BJ (cell line): ENCODE measurements at regions not wholly inside any gene's neighbourhood (a gene's known extent, or its start where the extent isn't known, plus 50 kb on each side); places are given as distances from the start of the nearest gene placed in this dataset.

Experiments
- CTCF ChIA-PET: fragments of 350-600 bp; formaldehyde crosslinking; extraction: SDS; loops from one replicate; lab custom pipeline; 2021; ENCODE audit warnings: antibody characterized with exemption, inconsistent platforms; lab: Yijun Ruan, JAX
- POLR2A ChIA-PET: fragments of 300-600 bp; sonication (Branson Sonifier 250); formaldehyde crosslinking; extraction: SDS; loops from one replicate; lab custom pipeline; 2021; ENCODE audit warnings: antibody characterized with exemption; lab: Charles Lee
- DNase-seq: peaks from one replicate; pipeline ENCODE4 v3.0.0-alpha.2; 2011; ENCODE audit warnings: low read depth
- H3K27me3 ChIP-seq: 2 replicates; pipeline ENCODE4 v1.6.0; 2011; ENCODE audit warnings: low read length; ENCODE audit not compliant: control insufficient read depth, insufficient read depth
- H3K36me3 ChIP-seq: 2 replicates; pipeline ENCODE4 v1.5.1; 2011; ENCODE audit warnings: low read length; ENCODE audit not compliant: control insufficient read depth, insufficient read depth
- H3K4me3 ChIP-seq: 2 replicates; pipeline ENCODE4 v1.5.1; 2011; ENCODE audit warnings: low read depth, mild to moderate bottlenecking, control low read depth, low read length
- TF ChIP-seq, protein P1 (sequence below): IDR thresholded peaks from 2 replicates; pipeline ENCODE4 v1.5.1; 2011; ENCODE audit warnings: low read depth, mild to moderate bottlenecking, control low read depth, inconsistent platforms, low read length, moderate library complexity; ENCODE audit not compliant: insufficient read depth

GRCh38 chr6:105896052-105896820 is 189.9 kb upstream of the PRDM1 start:
- Histone ChIP-seq H3K27me3 (no peaks in the 10 kb centered on the region), H3K4me3 (no peak overlapping the region), H3K36me3 (no peaks in the 10 kb centered on the region)
- TF ChIP-seq, protein P1, sequence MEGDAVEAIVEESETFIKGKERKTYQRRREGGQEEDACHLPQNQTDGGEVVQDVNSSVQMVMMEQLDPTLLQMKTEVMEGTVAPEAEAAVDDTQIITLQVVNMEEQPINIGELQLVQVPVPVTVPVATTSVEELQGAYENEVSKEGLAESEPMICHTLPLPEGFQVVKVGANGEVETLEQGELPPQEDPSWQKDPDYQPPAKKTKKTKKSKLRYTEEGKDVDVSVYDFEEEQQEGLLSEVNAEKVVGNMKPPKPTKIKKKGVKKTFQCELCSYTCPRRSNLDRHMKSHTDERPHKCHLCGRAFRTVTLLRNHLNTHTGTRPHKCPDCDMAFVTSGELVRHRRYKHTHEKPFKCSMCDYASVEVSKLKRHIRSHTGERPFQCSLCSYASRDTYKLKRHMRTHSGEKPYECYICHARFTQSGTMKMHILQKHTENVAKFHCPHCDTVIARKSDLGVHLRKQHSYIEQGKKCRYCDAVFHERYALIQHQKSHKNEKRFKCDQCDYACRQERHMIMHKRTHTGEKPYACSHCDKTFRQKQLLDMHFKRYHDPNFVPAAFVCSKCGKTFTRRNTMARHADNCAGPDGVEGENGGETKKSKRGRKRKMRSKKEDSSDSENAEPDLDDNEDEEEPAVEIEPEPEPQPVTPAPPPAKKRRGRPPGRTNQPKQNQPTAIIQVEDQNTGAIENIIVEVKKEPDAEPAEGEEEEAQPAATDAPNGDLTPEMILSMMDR = no peak
- no peak for DNase-seq
- ChIA-PET POLR2A (no interaction called here), CTCF (no interaction called here)

DNA sequence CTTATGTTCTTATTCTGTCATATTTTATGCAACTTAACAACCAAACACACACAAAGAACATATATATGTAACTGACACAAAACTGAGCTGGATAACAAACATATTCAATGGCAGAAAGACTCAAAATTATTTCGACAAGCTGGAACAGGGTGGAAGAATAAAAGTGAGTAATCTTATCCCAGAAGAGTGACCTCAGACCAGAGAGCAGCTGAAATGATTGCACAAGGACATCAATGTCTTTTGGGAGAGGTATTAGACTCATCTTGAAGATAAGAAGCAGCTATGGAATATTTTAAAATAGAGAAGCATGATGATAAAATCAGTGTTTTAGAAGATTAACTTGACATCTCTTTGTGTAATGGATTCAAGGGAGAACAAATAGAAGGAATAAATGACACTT is 191.6 kb upstream of the PRDM1 start:
- ChIA-PET CTCF (interaction anchor here (0.5 to 1.0 kb wide), 5 partner anchors 96 to 802 kb away, joined by 3 read pairs; no protein-coding TSS in a partner anchor), POLR2A (interaction anchor here (0.7 kb wide), 1 partner anchor 12 kb away, joined by 3 read pairs; no protein-coding TSS in a partner anchor)
- DNase-seq = no peak
- TF ChIP-seq, protein P1 = no peak
- Histone ChIP-seq H3K4me3 (no peak overlapping the region), H3K27me3 (no peaks in the 10 kb centered on the region), H3K36me3 (no peaks in the 10 kb centered on the region)

DNA sequence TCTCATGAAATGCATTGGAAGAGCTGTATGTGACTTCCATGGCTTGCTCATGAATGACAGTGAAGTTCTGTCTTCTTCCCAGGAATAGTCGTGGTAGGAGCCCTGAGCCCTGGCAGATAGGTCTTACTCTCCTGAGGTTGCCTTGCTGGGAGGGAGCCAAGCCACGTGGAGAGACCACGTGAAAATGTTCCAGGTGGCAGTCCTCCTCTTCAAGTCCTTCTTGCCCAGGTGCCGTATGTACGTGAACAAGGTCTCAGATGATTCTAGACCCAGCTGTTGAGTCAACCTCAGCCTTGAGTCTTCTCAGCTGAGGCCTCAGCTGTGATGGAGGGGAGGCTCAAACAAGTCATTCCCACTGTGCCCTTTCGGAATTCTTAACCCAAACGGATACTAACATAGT is 192.4 kb upstream of the PRDM1 start:
- TF ChIP-seq, protein P1 = no peak
- POLR2A ChIA-PET = no interaction called here

DNA sequence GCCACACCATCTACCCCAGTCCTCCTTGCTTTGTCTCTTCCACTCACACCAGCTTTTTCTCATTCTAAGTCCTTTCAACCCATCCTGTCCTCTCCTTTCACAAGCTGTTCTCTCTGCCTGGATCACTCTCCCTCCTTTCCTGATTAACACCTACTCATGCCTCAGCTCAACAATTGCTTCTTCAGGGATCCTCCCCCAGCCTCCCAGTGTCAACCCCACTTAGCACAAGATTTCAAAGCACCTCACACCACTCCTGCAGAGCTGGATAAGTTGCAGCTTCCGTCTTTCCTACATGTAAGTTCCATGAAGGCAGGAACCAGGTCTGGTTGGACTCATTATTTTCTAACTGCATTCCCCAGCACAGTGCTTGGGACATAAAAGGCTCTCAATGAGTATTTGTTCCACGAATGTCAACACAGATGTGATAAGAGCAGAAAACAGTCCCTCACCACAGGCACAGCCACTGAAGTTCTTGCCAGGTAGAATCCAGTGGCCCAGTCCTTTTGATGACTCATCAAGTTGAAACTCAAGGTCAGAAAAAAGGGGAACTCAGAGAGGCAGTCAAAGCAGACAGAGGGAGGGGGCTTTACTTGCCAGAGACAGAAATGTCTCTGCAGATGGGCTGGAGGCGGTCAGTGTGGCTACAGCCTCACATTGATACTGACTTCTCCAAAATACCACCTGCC is 193.4 kb upstream of the PRDM1 start:
- TF ChIP-seq, protein P1 = no peak
- CTCF ChIA-PET = no interaction called here
- POLR2A ChIA-PET = no interaction called here

More for the DNA sequence above, 192.4 kb upstream of the PRDM1 start:
- H3K36me3 ChIP-seq = no peaks in the 10 kb centered on the region
- DNase-seq = no peak
- H3K4me3 ChIP-seq = no peak overlapping the region
- H3K27me3 ChIP-seq = no peaks in the 10 kb centered on the region
- CTCF ChIA-PET = interaction anchor here (1.0 kb wide), 1 partner anchor 802 kb away, joined by 3 read pairs; no protein-coding TSS in a partner anchor

GRCh38 chr6:105890521-105891244 is 195.5 kb upstream of the PRDM1 start:
- ChIA-PET CTCF (no interaction called here), POLR2A (no interaction called here)
- no peaks in the 10 kb centered on the region for H3K27me3 ChIP-seq
- TF ChIP-seq, protein P1 = no peak
- H3K36me3 ChIP-seq = no peaks in the 10 kb centered on the region
- no peak for DNase-seq
- no peak overlapping the region for H3K4me3 ChIP-seq

More for the DNA sequence above, 193.4 kb upstream of the PRDM1 start:
- Histone ChIP-seq H3K27me3 (no peaks in the 10 kb centered on the region), H3K4me3 (no peak overlapping the region), H3K36me3 (no peaks in the 10 kb centered on the region)
- DNase-seq = no peak
